Activated T-cell treated with anti-CD3 and anti-CD28 coated beads, Interleukin-2, amount 50 U/mL, for 4 hours (primary cell): ENCODE measurements at regions not wholly inside any gene's neighbourhood (a gene's known extent, or its start where the extent isn't known, plus 50 kb on each side); places are given as distances from the start of the nearest gene placed in this dataset.
"Not testable (repeated sequence)": the region's sequence is repeated elsewhere in the genome, so short reads cannot be mapped to it uniquely, and the experiment has no call there.

Experiments used
- ATAC-seq, 2 donors: fragments of 200-7000 bp; cut with Tn5 transposase; one replicate each; pipeline ENCODE4 v1.10.0; 2021
- DNase-seq: peaks from one replicate; pipeline ENCODE4 v3.0.0-alpha.2; 2020
- H3K27me3 Mint-ChIP-seq: one replicate; pipeline ENCODE4 v1.8.0; 2021; ENCODE audit warnings: low read depth, mixed read lengths
- H3K36me3 Mint-ChIP-seq: one replicate; pipeline ENCODE4 v1.8.0; 2022; ENCODE audit warnings: mixed read lengths; ENCODE audit not compliant: insufficient read depth
- H3K4me1 Mint-ChIP-seq: one replicate; pipeline ENCODE4 v1.8.0; 2021; ENCODE audit warnings: low read depth, mixed read lengths
- H3K4me3 Mint-ChIP-seq: one replicate; pipeline ENCODE4 v1.8.0; 2021; ENCODE audit warnings: mild to moderate bottlenecking, moderate library complexity, mixed read lengths
- H3K9me3 Mint-ChIP-seq: one replicate; pipeline ENCODE4 v1.8.0; 2021; ENCODE audit warnings: mixed read lengths

DNA sequence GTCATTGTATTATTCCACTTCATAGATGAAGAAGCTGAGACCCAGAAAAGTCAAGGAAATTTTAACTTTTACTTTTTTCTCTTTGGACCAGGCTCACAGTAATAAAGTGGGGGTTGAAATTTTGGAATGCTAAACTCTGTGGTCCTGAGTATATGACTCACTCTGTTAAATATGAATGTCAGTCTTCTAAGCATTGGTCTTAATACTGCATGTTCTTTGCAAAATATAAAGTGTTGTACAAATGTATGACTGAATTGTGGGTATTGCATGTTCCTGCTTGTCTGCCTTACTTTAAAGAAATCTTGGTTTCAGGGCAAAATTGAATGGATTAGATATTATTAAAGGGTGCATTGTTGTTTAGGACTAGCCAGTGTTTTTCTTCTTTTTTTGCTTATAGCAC is 950.8 kb upstream of the GOT2 start:
- no peaks in the 10 kb centered on the region for H3K27me3 Mint-ChIP-seq
- H3K4me3 Mint-ChIP-seq = no peak overlapping the region
- no peak for DNase-seq
- peaks cover 30% of the 10 kb centered on the region for H3K9me3 Mint-ChIP-seq
- H3K36me3 Mint-ChIP-seq = no peaks in the 10 kb centered on the region
- no peak for ATAC-seq
- H3K4me1 Mint-ChIP-seq = no peaks in the 10 kb centered on the region

DNA sequence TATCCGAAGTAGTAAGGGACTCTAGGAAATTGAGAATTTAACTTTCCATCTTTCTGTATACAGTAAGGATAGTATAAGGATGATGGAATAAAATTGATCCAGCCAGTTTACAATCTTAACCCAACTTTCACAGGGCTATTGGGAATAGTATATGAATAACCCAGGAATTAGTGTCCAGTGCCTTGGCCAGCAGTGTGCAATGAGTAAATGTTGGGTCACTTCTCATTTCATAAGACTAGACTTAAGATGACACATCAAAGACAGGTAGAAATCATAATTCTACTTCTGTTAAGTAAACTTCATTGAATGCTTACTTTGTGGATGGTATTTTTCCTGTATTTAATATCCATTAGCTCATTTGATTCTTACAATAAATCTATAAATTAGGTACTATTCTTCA is 949.6 kb upstream of the GOT2 start:
- no peaks in the 10 kb centered on the region for H3K36me3 Mint-ChIP-seq
- H3K4me1 Mint-ChIP-seq = no peaks in the 10 kb centered on the region
- ATAC-seq = no peak
- no peaks in the 10 kb centered on the region for H3K27me3 Mint-ChIP-seq
- peaks cover 33% of the 10 kb centered on the region for H3K9me3 Mint-ChIP-seq
- no peak for DNase-seq
- H3K4me3 Mint-ChIP-seq = no peak overlapping the region

DNA sequence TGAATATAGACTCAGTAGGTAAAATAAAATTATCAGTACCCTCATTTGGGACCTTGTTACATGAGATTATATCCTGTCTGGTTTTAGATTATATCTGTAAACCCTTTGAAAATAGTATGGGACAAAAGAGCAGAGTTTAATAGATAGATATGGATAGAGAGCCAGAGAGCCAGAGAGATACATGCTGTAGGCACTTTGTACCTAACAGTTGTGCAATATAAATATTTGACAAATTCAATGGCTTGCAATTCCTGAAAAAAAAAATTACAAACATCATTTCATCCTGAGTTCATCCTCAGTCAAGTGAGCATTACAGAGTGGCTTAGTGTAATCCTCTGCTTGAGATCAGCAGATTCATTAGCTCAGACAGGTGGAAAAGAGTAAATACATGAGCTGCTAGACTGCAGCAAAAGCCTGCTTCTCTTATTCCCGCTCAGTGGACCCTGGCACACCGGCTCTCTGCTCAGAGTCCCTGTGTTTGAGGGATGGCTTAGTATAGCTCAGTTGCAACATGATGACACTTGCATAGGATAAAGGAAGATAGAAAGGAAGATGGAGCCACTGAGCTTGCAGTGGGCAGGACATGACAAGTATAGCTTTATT is 931.6 kb upstream of the GOT2 start:
- H3K36me3 Mint-ChIP-seq = no peaks in the 10 kb centered on the region
- H3K27me3 Mint-ChIP-seq = no peaks in the 10 kb centered on the region
- H3K9me3 Mint-ChIP-seq = peaks cover 21% of the 10 kb centered on the region
- no peak overlapping the region for H3K4me3 Mint-ChIP-seq
- H3K4me1 Mint-ChIP-seq = no peaks in the 10 kb centered on the region
- DNase-seq = no peak
- no peak for ATAC-seq

DNA sequence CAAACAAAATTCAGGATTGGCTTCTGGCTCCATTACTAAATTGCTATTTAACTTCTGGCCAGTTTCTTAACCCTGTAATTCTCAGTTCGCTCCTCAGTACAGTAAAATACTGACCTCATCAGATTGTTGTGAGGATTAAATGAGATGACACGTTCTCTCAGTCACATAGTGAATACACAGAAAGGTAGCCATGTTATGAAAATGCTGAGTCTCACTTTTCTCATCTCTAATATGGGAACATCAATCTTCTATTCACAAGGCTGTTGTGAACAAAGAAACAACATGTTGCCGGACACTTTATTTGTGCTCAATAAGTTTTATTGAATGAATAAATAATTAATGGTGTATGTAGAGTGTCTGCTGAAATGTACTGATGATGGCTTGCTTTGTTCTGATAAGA is 924.5 kb upstream of the GOT2 start:
- DNase-seq (no peak), ATAC-seq (no peak)
- no peaks in the 10 kb centered on the region for H3K27me3 Mint-ChIP-seq
- H3K4me1 Mint-ChIP-seq = no peaks in the 10 kb centered on the region
- H3K36me3 Mint-ChIP-seq = no peaks in the 10 kb centered on the region
- no peak overlapping the region for H3K4me3 Mint-ChIP-seq
- H3K9me3 Mint-ChIP-seq = peaks cover 10% of the 10 kb centered on the region

DNA sequence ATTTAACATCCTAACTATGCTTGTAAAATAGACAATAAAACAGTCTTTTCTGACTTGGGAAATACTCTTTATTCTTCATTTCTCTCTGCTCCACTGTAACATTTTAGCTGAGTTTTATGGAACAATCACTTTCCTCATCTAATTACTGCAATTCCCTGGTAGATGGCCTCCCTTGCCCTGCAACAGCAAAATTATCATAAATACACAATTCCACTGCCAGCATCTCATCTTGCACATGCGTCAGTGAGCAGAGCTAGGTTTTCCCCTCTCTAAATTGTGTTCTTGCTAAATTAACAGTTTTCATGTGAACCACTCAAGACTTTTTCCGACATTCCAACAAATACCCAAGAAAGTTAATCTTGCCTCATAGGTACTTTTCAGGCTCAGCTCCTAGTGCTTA is 920.9 kb upstream of the GOT2 start:
- H3K4me3 Mint-ChIP-seq = no peak overlapping the region
- peaks cover 16% of the 10 kb centered on the region for H3K9me3 Mint-ChIP-seq
- no peaks in the 10 kb centered on the region for H3K36me3 Mint-ChIP-seq
- no peak for DNase-seq
- no peak for ATAC-seq
- H3K4me1 Mint-ChIP-seq = no peaks in the 10 kb centered on the region
- no peaks in the 10 kb centered on the region for H3K27me3 Mint-ChIP-seq

DNA sequence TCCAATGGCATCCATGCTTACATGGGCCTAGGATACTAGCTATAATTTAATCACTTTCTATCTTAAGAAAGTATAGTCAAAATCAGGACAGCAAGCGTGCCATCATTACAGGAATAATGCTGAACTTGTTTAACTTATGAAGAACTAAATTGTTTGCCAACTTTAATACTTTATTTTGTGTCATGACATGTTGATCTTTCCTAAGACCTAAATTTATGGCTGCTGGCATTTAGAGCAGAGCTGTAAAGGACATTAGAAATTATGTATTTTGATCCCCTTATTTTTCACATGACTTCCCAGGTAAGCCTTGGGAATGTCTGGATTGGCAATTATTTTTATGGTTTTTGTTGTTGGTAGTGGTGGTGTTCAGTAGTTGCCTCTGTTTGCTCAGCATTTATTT is 920.3 kb upstream of the GOT2 start:
- H3K4me1 Mint-ChIP-seq = no peaks in the 10 kb centered on the region

DNA sequence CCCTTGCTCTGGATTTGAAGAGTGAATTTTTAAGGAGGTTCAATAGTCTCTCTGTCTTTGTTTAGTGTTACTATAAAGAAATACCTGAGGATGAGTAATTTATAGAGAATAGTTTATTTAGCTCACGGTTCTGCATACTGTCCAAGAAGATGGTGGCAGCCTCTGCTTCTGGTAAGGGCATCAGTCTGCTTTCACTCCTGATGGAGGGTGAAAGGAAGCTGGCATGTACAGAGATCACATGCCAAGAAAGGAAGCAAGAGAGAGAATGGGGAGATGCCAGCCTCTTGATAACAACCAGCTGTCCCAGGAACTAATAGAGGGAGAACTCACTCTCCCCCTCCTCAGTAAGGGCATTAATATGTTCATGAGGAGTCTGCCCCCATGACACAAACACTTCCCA is 917.5 kb upstream of the GOT2 start:
- ATAC-seq (no peak), DNase-seq (no peak)
- H3K9me3 Mint-ChIP-seq = peaks cover 14% of the 10 kb centered on the region

More for the DNA sequence above, 920.3 kb upstream of the GOT2 start:
- Mint-ChIP-seq H3K4me3 (no peak overlapping the region), H3K9me3 (peaks cover 14% of the 10 kb centered on the region), H3K36me3 (no peaks in the 10 kb centered on the region), H3K27me3 (no peaks in the 10 kb centered on the region)
- DNase-seq (no peak), ATAC-seq (no peak)

DNA sequence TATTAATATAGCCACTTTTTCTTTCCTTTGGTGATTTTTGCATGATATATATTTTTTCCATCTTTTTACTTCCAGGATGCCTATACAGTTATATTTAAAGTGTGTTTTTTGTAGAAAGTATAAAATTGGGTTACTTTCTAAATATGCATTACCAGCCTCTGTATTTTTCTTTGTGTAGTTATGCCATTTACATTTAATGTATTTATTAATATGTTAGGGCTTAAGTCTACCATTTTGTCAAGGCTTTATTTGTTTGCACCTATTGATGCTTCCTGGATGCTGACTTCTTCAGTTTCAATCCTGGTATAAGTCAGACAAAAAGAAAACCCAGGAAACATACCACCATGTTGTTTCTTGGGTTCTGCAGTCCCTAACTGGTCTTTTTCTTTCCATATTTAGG is 911.1 kb upstream of the GOT2 start:
- no peaks in the 10 kb centered on the region for H3K36me3 Mint-ChIP-seq
- ATAC-seq = no peak
- DNase-seq = no peak
- H3K9me3 Mint-ChIP-seq = peaks cover 22% of the 10 kb centered on the region
- no peaks in the 10 kb centered on the region for H3K4me1 Mint-ChIP-seq
- H3K27me3 Mint-ChIP-seq = no peaks in the 10 kb centered on the region
- H3K4me3 Mint-ChIP-seq = no peak overlapping the region

More for the DNA sequence above, 917.5 kb upstream of the GOT2 start:
- Mint-ChIP-seq H3K36me3 (no peaks in the 10 kb centered on the region), H3K27me3 (no peaks in the 10 kb centered on the region), H3K4me1 (no peaks in the 10 kb centered on the region), H3K4me3 (no peak overlapping the region)

DNA sequence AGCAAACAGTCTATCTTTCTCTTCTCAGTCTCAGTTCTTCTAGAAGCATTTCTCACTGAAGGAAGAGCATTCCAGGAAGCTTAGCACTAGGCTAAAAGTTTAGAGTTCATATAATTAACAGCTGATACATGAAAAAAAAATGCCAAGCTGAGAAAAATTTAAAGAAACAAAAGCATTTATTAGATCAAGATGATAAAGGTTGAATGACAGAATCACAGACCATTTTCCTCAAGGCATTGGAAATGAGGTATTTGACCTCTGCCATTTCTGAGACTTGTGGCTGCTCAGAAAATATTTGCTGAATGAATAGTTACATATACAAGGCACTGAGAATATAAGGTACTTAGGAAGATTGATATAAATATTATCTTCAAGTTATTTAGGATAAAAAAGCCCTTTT is 901.6 kb upstream of the GOT2 start:
- no peak for ATAC-seq
- H3K4me1 Mint-ChIP-seq = no peaks in the 10 kb centered on the region
- no peak overlapping the region for H3K4me3 Mint-ChIP-seq

DNA sequence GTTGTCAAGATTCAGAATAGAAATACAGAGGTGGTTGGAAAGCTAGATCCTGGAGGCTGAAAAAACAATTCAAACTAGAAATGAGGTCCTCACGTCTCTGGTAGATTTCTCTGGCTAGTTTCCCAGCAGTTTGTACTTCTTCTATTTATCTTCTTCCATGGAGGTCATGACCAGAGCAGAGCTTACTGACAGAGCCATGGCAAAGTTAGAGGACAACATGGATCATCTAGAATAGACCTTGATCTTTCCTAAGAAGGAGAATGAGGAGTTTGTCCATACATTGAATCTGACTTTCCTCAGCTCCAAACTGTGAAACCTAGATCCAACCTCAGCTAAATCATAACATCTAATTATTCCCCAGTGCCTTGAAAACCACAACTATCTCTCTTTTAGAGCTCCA is 900.8 kb upstream of the GOT2 start:
- H3K9me3 Mint-ChIP-seq = peaks cover 17% of the 10 kb centered on the region
- no peak overlapping the region for H3K4me3 Mint-ChIP-seq
- H3K27me3 Mint-ChIP-seq = no peaks in the 10 kb centered on the region
- H3K36me3 Mint-ChIP-seq = no peaks in the 10 kb centered on the region
- ATAC-seq (no peak), DNase-seq (no peak)
- H3K4me1 Mint-ChIP-seq = no peaks in the 10 kb centered on the region

More for the DNA sequence above, 901.6 kb upstream of the GOT2 start:
- Mint-ChIP-seq H3K27me3 (no peaks in the 10 kb centered on the region), H3K36me3 (no peaks in the 10 kb centered on the region), H3K9me3 (peaks cover 17% of the 10 kb centered on the region)
- no peak for DNase-seq

DNA sequence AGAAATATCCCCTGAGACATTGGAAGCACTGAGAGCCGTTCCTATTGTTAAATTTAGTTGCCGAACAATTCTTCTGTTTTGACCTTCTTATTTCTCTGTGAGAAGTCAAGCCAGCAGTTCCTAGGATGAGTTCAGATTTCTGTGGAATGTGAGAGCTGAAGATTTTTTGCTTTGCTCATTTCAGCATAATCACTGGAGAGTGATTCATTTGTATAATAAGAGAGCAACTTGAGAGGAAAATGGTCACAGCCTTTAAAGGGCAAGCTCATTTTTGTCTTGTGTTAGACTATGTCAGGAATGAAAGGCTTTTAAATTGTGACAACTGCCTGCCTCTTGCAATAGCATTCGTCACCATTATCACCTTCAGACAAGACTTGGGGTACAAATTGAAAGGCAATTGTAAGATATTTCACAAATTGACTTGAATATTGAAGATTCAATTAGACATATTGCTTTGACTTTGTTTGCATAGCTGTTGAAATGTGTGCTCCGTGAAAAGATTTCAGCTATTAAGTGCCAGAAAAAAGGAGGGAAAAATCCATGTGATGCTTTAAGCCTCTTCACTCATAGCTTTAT is 900.0 kb upstream of the GOT2 start:
- H3K36me3 Mint-ChIP-seq = no peaks in the 10 kb centered on the region
- DNase-seq (no peak), ATAC-seq (no peak)
- no peak overlapping the region for H3K4me3 Mint-ChIP-seq
- H3K27me3 Mint-ChIP-seq = no peaks in the 10 kb centered on the region
- H3K4me1 Mint-ChIP-seq = no peaks in the 10 kb centered on the region
- H3K9me3 Mint-ChIP-seq = peaks cover 17% of the 10 kb centered on the region

DNA sequence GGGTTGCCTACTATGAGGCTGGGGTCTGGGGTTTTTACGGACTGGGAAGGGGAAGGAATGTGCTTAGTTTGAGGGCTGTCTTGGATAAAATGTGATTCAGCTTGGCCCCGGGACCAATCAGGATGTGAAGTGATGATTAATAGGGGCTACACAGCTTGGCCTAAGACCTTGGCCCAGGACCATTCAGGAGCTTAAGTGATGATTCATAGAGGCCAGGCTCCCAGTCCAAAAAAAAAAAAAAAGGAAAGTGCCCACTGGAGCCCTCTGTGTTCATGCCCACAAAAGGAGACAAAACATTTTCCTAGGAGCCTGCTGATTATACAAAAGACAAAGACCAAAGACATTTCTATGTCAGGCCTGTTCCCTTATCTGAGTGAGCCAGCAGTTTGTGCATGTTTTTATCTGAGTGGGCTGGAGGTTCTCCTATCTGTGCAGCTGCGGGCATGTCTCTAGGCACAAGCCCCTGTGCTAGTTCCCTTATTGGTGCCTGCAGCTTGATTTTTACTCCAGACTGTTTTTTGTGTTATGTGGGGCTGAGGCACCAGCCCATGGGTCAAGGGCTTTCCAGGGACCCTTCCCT is 898.2 kb upstream of the GOT2 start:
- no peaks in the 10 kb centered on the region for H3K27me3 Mint-ChIP-seq
- DNase-seq = no peak
- H3K4me3 Mint-ChIP-seq = no peak overlapping the region
- ATAC-seq = no peak
- peaks cover 23% of the 10 kb centered on the region for H3K9me3 Mint-ChIP-seq
- no peaks in the 10 kb centered on the region for H3K4me1 Mint-ChIP-seq
- H3K36me3 Mint-ChIP-seq = no peaks in the 10 kb centered on the region

DNA sequence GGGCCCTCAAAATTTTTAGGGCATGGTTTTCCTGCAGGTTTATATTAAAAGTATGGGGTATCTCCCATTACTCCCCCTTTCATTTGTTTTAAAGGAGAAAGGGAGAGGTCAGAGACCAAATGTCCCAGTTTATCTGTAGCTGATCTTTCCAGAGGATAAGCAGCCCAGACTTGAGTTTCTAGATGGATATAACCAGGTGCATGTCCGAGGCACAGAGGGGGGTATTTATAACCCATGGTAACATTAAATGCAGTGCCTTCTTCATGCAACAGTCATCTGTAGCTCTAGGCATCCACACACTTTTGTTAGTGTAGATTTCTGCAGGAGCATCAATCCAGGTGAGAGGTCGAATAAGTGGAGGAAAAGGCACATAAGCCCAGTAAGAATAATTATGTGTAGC is 890.3 kb upstream of the GOT2 start:
- not testable (repeated sequence) for DNase-seq, H3K4me1 Mint-ChIP-seq, H3K27me3 Mint-ChIP-seq, H3K4me3 Mint-ChIP-seq, ATAC-seq, H3K36me3 Mint-ChIP-seq
- peaks cover 13% of the 10 kb centered on the region for H3K9me3 Mint-ChIP-seq

DNA sequence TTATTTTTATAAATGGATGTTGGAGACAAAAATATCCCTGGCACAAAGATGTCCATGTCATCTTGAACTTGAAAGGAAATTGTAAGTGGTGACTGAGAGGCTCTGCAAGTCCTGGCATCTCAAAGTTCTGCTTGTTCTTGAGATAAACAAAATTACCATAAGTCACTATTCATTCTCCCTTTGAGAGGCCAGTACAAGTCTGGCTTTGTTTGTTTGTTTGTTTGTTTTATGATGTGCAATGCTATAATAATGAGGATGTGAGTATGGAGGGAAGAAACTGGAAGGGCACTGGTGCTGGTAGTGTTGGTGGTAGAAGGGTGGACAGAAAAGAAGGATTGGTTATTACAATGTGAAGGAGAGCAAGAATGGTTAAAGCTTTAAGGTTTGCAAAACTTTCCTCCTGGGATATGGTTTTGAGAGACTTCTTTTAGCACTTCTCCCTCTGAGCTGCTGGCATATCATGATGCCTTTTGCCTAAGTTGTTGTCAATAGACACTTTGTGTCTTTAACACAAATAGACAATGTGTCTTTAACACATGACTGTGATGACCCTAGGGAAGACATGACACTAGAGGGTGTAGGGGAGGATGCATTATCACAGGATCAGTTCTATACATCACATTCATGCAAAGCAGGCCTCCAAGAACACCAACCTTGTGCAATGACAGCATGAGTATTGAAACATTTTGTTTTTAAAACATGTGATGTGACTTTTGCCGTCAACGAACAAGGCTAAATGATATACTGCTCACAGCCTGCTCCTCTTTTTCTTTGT is 880.5 kb upstream of the GOT2 start:
- Mint-ChIP-seq H3K9me3 (peaks cover 22% of the 10 kb centered on the region), H3K27me3 (no peaks in the 10 kb centered on the region), H3K4me3 (no peak overlapping the region), H3K4me1 (no peaks in the 10 kb centered on the region), H3K36me3 (no peaks in the 10 kb centered on the region)
- no peak for DNase-seq
- ATAC-seq = no peak
